Activated CD8-positive, alpha-beta T cell treated with anti-CD3 and anti-CD28 coated beads for 36 hours (primary cell): ENCODE measurements at regions not wholly inside any gene's neighbourhood (a gene's known extent, or its start where the extent isn't known, plus 50 kb on each side); places are given as distances from the start of the nearest gene placed in this dataset.
"Not testable (repeated sequence)": the region's sequence is repeated elsewhere in the genome, so short reads cannot be mapped to it uniquely, and the experiment has no call there.

ENCODE experiments used
- ATAC-seq: fragments of 200-7000 bp; cut with Tn5 transposase; one replicate; pipeline ENCODE4 v1.10.0; 2021; ENCODE audit warnings: mild to moderate bottlenecking, moderate library complexity
- CTCF ChIA-PET: fragments of 350-600 bp; sonication (Branson Sonifier 250); formaldehyde crosslinking; loops from one replicate; lab custom pipeline; 2021; ENCODE audit warnings: antibody characterized with exemption; lab: Charles Lee
- POLR2A ChIA-PET: fragments of 350-600 bp; sonication (Branson Sonifier 250); formaldehyde crosslinking; loops from one replicate; lab custom pipeline; 2021; ENCODE audit warnings: antibody characterized with exemption; lab: Charles Lee
- DNase-seq: peaks from one replicate; pipeline ENCODE4 v3.0.0-alpha.2; 2020
- H3K27ac Mint-ChIP-seq: one replicate; pipeline ENCODE4 v1.8.0; 2021; ENCODE audit warnings: mild to moderate bottlenecking, mixed read lengths
- H3K27me3 Mint-ChIP-seq: one replicate; pipeline ENCODE4 v1.8.0; 2021; ENCODE audit warnings: mixed read lengths
- H3K36me3 Mint-ChIP-seq: one replicate; pipeline ENCODE4 v1.8.0; 2021; ENCODE audit warnings: low read depth, mixed read lengths
- H3K4me1 Mint-ChIP-seq: one replicate; pipeline ENCODE4 v1.8.0; 2021; ENCODE audit warnings: low read depth, mixed read lengths
- H3K4me3 Mint-ChIP-seq: one replicate; pipeline ENCODE4 v1.8.0; 2021; ENCODE audit warnings: mild to moderate bottlenecking, moderate library complexity, mixed read lengths
- H3K9me3 Mint-ChIP-seq: one replicate; pipeline ENCODE4 v1.8.0; 2021; ENCODE audit warnings: mixed read lengths
- intact Hi-C: fragments of 100-400 bp; cut with micrococcal nuclease; formaldehyde crosslinking; loops from one replicate; pipeline ENCODE4 v1.10.0; 2022
- TF ChIP-seq, protein P1 (sequence below): fragments of 200-600 bp; IDR thresholded peaks from one replicate; pipeline ENCODE4 v1.8.0; 2022; ENCODE audit warnings: antibody characterized with exemption, mild to moderate bottlenecking

DNA sequence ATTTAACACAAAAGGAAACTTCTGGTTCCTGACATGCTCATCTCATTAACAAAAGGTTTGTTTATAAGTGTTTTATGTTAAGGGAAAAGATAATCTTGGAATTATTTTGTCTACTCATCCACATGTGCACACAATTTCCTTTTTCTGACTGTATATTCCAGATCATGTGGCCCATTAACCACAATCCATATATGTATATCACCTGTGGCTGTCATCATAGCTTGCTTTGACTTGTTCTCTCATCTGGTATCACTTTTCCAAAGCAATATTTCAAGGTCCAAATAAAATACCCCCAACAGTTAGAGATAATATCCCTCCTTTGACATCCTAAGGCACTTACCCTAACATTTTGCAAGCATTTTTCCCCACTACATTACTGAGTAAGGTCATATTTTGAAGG is 856.1 kb downstream of the CDH11 start:
- Mint-ChIP-seq H3K9me3 (peaks cover 15% of the 10 kb centered on the region), H3K4me3 (no peak overlapping the region), H3K36me3 (no peaks in the 10 kb centered on the region), H3K27me3 (no peaks in the 10 kb centered on the region), H3K4me1 (no peaks in the 10 kb centered on the region), H3K27ac (no peak overlapping the region)
- ATAC-seq (no peak), DNase-seq (no peak)
- intact Hi-C loops, result no loop called here
- ChIA-PET CTCF (no interaction called here), POLR2A (no interaction called here)
- TF ChIP-seq, protein P1, sequence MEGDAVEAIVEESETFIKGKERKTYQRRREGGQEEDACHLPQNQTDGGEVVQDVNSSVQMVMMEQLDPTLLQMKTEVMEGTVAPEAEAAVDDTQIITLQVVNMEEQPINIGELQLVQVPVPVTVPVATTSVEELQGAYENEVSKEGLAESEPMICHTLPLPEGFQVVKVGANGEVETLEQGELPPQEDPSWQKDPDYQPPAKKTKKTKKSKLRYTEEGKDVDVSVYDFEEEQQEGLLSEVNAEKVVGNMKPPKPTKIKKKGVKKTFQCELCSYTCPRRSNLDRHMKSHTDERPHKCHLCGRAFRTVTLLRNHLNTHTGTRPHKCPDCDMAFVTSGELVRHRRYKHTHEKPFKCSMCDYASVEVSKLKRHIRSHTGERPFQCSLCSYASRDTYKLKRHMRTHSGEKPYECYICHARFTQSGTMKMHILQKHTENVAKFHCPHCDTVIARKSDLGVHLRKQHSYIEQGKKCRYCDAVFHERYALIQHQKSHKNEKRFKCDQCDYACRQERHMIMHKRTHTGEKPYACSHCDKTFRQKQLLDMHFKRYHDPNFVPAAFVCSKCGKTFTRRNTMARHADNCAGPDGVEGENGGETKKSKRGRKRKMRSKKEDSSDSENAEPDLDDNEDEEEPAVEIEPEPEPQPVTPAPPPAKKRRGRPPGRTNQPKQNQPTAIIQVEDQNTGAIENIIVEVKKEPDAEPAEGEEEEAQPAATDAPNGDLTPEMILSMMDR, result no peak

GRCh38 chr16:64260631-64261401 is 861.0 kb downstream of the CDH11 start:
- H3K36me3 Mint-ChIP-seq, H3K27ac Mint-ChIP-seq, intact Hi-C loops, H3K4me3 Mint-ChIP-seq, CTCF ChIA-PET, DNase-seq, POLR2A ChIA-PET, H3K27me3 Mint-ChIP-seq, H3K4me1 Mint-ChIP-seq, ATAC-seq: not testable (repeated sequence)
- H3K9me3 Mint-ChIP-seq, result peaks cover 10% of the 10 kb centered on the region

GRCh38 chr16:64254443-64255367 is 867.2 kb downstream of the CDH11 start:
- H3K27ac Mint-ChIP-seq, result no peak overlapping the region
- no peak for DNase-seq
- H3K36me3 Mint-ChIP-seq, result no peaks in the 10 kb centered on the region
- H3K27me3 Mint-ChIP-seq, result no peaks in the 10 kb centered on the region
- no peak overlapping the region for H3K4me3 Mint-ChIP-seq
- intact Hi-C loops, result no loop called here
- no peaks in the 10 kb centered on the region for H3K4me1 Mint-ChIP-seq
- peaks cover 14% of the 10 kb centered on the region for H3K9me3 Mint-ChIP-seq
- TF ChIP-seq, protein P1, result no peak
- no peak for ATAC-seq
- POLR2A ChIA-PET, result no interaction called here
- CTCF ChIA-PET, result no interaction called here

DNA sequence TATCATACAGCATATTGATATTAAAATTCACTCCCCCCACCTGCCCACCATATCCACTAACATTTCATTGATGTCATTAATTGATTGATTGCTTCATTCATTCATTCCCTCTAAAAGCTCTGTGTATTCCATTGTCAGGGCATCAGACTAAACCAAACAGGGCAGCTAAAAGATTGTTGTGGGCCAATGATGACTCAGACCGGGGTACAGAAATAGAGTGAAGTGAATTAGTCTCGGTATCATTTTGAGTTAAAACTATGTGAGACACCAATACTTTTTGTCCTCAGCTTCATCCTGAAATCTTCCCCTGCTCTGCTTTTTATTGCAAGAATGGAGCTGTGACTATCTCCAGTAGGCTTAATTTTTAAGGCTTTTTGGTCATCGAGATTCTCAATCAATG is 868.3 kb downstream of the CDH11 start:
- ATAC-seq, result no peak
- ChIA-PET CTCF (no interaction called here), POLR2A (no interaction called here)
- H3K4me3 Mint-ChIP-seq, result no peak overlapping the region
- intact Hi-C loops, result no loop called here
- no peaks in the 10 kb centered on the region for H3K27me3 Mint-ChIP-seq
- TF ChIP-seq, protein P1, result no peak
- DNase-seq, result no peak
- no peak overlapping the region for H3K27ac Mint-ChIP-seq
- H3K9me3 Mint-ChIP-seq, result peaks cover 16% of the 10 kb centered on the region
- H3K4me1 Mint-ChIP-seq, result no peaks in the 10 kb centered on the region
- no peaks in the 10 kb centered on the region for H3K36me3 Mint-ChIP-seq

GRCh38 chr16:64253096-64253495 is 868.8 kb downstream of the CDH11 start:
- intact Hi-C loops, result no loop called here
- no peaks in the 10 kb centered on the region for H3K4me1 Mint-ChIP-seq
- peaks cover 15% of the 10 kb centered on the region for H3K9me3 Mint-ChIP-seq
- POLR2A ChIA-PET, result no interaction called here
- ATAC-seq (no peak), DNase-seq (no peak)
- no peak overlapping the region for H3K4me3 Mint-ChIP-seq
- H3K27me3 Mint-ChIP-seq, result no peaks in the 10 kb centered on the region
- H3K27ac Mint-ChIP-seq, result no peak overlapping the region
- TF ChIP-seq, protein P1, result no peak
- no peaks in the 10 kb centered on the region for H3K36me3 Mint-ChIP-seq
- CTCF ChIA-PET, result no interaction called here
